Calu3 (cell line): ENCODE measurements at regions not wholly inside any gene's neighbourhood (a gene's known extent, or its start where the extent isn't known, plus 50 kb on each side); places are given as distances from the start of the nearest gene placed in this dataset.

Experiments
- BruUV-seq: library from RNA; stranded (reverse); fragments of 400-500 nt; replicated peaks from 2 replicates; lab custom pipeline; 2021; lab: Mats Ljungman, UMichigan
- CTCF ChIA-PET: fragments of 300-600 bp; sonication (Branson Sonifier 250); formaldehyde crosslinking; loops from one replicate; lab custom pipeline; 2022; ENCODE audit warnings: antibody characterized with exemption; lab: Charles Lee
- DNase-seq: peaks from one replicate; pipeline ENCODE4 v3.0.0; 2022
- H3K27ac Mint-ChIP-seq: one replicate; pipeline ENCODE4 v1.8.0; 2022; ENCODE audit warnings: mixed read lengths; ENCODE audit not compliant: unreplicated experiment
- H3K27me3 Mint-ChIP-seq: one replicate; pipeline ENCODE4 v1.8.0; 2022; ENCODE audit warnings: mixed read lengths; ENCODE audit not compliant: unreplicated experiment
- H3K36me3 Mint-ChIP-seq: one replicate; pipeline ENCODE4 v1.8.0; 2022; ENCODE audit warnings: mild to moderate bottlenecking, moderate library complexity, mixed read lengths; ENCODE audit not compliant: insufficient read depth, unreplicated experiment
- H3K4me1 Mint-ChIP-seq: one replicate; pipeline ENCODE4 v1.8.0; 2022; ENCODE audit warnings: mild to moderate bottlenecking, low read depth, mixed read lengths; ENCODE audit not compliant: unreplicated experiment
- H3K4me3 Mint-ChIP-seq: one replicate; pipeline ENCODE4 v1.8.0; 2022; ENCODE audit warnings: mild to moderate bottlenecking, low read depth, moderate library complexity, mixed read lengths; ENCODE audit not compliant: unreplicated experiment
- H3K9me3 Mint-ChIP-seq: one replicate; pipeline ENCODE4 v1.8.0; 2022; ENCODE audit warnings: low read depth, mixed read lengths; ENCODE audit not compliant: unreplicated experiment
- intact Hi-C: fragments of 100-400 bp; cut with micrococcal nuclease; formaldehyde crosslinking; loops from one replicate; pipeline ENCODE4 v1.10.0; 2022; ENCODE audit not compliant: unreplicated experiment
- TF ChIP-seq, protein P1 (sequence below): fragments of 200-600 bp; IDR thresholded peaks from one replicate; pipeline ENCODE4 v1.8.0; 2022; ENCODE audit warnings: antibody characterized with exemption; ENCODE audit not compliant: unreplicated experiment

DNA sequence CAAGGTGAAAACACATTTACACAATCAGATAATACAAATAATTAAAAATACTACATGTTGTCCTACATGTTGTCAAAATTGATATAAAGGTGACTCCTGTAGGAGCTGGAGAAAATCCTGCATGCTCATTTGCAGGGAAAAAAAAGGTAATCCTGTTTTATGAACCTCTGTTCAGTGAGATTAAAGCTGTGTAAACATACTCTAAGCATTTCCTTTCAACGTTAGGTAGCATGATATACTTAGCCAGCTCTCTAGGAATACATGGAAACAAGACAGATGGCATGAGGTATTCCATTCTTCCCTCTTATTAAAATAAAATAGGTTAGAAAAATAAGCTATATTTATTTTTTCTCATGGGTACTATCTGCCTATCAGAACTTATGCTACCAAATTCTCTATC is 635.7 kb upstream of the FLRT2 start:
- H3K27ac Mint-ChIP-seq, result no peak overlapping the region
- DNase-seq, result no peak
- no peaks in the 10 kb centered on the region for H3K4me1 Mint-ChIP-seq
- intact Hi-C loops, result no loop called here
- H3K4me3 Mint-ChIP-seq, result no peak overlapping the region
- no peaks in the 10 kb centered on the region for H3K36me3 Mint-ChIP-seq
- CTCF ChIA-PET, result no interaction called here
- H3K9me3 Mint-ChIP-seq, result peaks cover 13% of the 10 kb centered on the region
- no TSS peak for BruUV-seq
- H3K27me3 Mint-ChIP-seq, result no peaks in the 10 kb centered on the region
- TF ChIP-seq, protein P1, sequence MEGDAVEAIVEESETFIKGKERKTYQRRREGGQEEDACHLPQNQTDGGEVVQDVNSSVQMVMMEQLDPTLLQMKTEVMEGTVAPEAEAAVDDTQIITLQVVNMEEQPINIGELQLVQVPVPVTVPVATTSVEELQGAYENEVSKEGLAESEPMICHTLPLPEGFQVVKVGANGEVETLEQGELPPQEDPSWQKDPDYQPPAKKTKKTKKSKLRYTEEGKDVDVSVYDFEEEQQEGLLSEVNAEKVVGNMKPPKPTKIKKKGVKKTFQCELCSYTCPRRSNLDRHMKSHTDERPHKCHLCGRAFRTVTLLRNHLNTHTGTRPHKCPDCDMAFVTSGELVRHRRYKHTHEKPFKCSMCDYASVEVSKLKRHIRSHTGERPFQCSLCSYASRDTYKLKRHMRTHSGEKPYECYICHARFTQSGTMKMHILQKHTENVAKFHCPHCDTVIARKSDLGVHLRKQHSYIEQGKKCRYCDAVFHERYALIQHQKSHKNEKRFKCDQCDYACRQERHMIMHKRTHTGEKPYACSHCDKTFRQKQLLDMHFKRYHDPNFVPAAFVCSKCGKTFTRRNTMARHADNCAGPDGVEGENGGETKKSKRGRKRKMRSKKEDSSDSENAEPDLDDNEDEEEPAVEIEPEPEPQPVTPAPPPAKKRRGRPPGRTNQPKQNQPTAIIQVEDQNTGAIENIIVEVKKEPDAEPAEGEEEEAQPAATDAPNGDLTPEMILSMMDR, result no peak

DNA sequence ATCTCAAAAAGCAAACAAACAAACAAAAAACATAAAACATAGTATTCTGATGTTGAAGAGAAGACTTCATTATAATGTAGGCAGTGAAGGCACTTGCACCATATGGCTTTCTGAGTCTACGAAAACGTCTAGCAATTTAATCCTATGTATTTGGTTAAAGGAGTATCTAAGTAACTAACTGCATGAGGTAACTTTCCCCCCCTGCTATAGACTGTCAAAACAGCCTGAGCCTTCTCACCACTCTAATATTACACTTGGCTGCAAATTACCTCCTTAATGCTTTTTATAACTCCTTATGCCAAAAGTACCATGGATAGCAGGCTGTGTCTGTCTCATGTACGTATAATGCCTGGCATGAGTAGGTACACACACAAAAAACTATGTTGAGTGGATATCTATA is 607.6 kb upstream of the FLRT2 start:
- no peak overlapping the region for H3K27ac Mint-ChIP-seq

DNA sequence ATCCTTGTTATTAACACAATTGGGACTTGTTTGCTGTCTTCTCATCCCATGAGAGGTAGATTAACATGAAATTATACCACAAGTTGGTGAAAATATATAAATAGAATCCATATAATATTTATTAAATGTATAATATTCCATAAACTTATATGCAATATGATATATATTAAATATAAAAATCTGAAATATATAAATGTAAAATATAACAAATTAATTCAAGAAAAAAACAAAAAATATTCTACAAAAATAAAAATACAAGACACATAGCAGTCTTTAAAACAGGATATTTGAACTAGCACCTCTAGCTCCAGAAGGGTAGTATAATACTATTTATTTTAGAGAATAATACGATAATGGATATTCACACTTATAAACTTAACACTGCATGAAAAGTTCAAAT is 603.3 kb upstream of the FLRT2 start:
- H3K9me3 Mint-ChIP-seq, result peaks cover 11% of the 10 kb centered on the region
- H3K27ac Mint-ChIP-seq, result no peak overlapping the region
- CTCF ChIA-PET, result no interaction called here
- no peak for DNase-seq
- no peak overlapping the region for H3K4me3 Mint-ChIP-seq
- TF ChIP-seq, protein P1, result no peak
- H3K27me3 Mint-ChIP-seq, result no peaks in the 10 kb centered on the region
- H3K36me3 Mint-ChIP-seq, result no peaks in the 10 kb centered on the region
- no peaks in the 10 kb centered on the region for H3K4me1 Mint-ChIP-seq
- no TSS peak for BruUV-seq
- intact Hi-C loops, result no loop called here

More for the DNA sequence above, 607.6 kb upstream of the FLRT2 start:
- peaks cover 14% of the 10 kb centered on the region for H3K9me3 Mint-ChIP-seq
- no TSS peak for BruUV-seq
- intact Hi-C loops, result no loop called here
- no peaks in the 10 kb centered on the region for H3K4me1 Mint-ChIP-seq
- H3K27me3 Mint-ChIP-seq, result no peaks in the 10 kb centered on the region
- TF ChIP-seq, protein P1, result no peak
- no peak for DNase-seq
- CTCF ChIA-PET, result no interaction called here
- no peak overlapping the region for H3K4me3 Mint-ChIP-seq
- H3K36me3 Mint-ChIP-seq, result no peaks in the 10 kb centered on the region

DNA sequence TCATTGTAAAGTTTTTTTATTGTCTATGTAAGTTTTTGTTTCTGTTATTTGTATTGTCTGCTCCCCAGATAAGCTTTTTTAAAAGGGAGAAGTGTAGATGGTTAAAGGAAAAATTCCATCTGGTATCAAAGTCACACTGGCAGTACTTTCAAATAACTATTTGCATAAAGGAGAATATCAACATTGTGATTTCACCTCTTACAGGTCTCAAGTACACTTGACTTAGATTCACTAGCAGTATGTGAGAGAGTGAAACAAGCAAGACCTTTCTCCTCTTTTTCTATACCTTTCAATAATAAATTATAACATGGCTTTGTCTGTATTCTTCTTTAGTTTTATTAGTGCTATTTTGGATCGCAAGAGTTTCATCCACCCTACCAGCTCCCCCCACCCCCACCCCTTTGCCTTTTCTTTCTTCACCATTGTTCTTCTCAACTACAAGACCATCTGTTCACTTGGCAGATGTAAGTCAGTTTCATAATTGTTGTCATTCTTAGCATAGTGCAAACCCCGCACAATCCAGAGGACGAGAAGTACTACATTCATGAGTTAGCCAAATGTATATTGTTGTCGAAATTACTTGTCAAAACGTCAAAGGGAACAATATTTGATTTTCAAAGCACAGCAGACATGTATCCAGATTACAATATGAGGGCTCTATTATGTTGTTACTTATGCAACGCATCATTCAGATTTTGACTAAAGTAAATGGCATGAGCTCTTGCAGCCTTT is 602.7 kb upstream of the FLRT2 start:
- CTCF ChIA-PET, result no interaction called here
- H3K9me3 Mint-ChIP-seq, result peaks cover 13% of the 10 kb centered on the region
- H3K4me3 Mint-ChIP-seq, result no peak overlapping the region
- intact Hi-C loops, result no loop called here
- H3K4me1 Mint-ChIP-seq, result no peaks in the 10 kb centered on the region
- no peaks in the 10 kb centered on the region for H3K27me3 Mint-ChIP-seq
- H3K27ac Mint-ChIP-seq, result no peak overlapping the region
- no peaks in the 10 kb centered on the region for H3K36me3 Mint-ChIP-seq
- TF ChIP-seq, protein P1, result no peak
- no TSS peak for BruUV-seq
- no peak for DNase-seq
